ENCODE measurements at regions not wholly inside any gene's neighbourhood (a gene's known extent, or its start where the extent isn't known, plus 50 kb on each side); places are given as distances from the start of the nearest gene placed in this dataset.

- no peak for TF ChIP-seq CTCF (IDR thresholded peaks at IDR 0.05; ENCODE audit: low read depth, low read length, missing control alignments)
- in situ Hi-C loops (cut with HindIII; ENCODE audit: low sequenced_read_pairs), result no loop called here
- H3K4me3 ChIP-seq (ENCODE audit: low read depth, low read length), result no peak overlapping the region
- DNase-seq (ENCODE audit: low read depth), result no peak
Observed at GRCh38 chr15:77719450-77719849, 86.7 kb upstream of the LINGO1 start.

GRCh38 chr15:77717333-77717990 is 84.8 kb upstream of the LINGO1 start:
- in situ Hi-C loops (cut with HindIII; ENCODE audit: low sequenced_read_pairs), result no loop called here
- TF ChIP-seq CTCF (IDR thresholded peaks at IDR 0.05; ENCODE audit: low read depth, low read length, missing control alignments), result no peak
- no peak for DNase-seq (ENCODE audit: low read depth)
- H3K4me3 ChIP-seq (ENCODE audit: low read depth, low read length), result no peak overlapping the region

GRCh38 chr15:77716632-77717332 is 84.1 kb upstream of the LINGO1 start:
- in situ Hi-C loops (cut with HindIII; ENCODE audit: low sequenced_read_pairs), result no loop called here
- DNase-seq (ENCODE audit: low read depth), result no peak
- no peak for TF ChIP-seq CTCF (IDR thresholded peaks at IDR 0.05; ENCODE audit: low read depth, low read length, missing control alignments)
- no peak overlapping the region for H3K4me3 ChIP-seq (ENCODE audit: low read depth, low read length)

GRCh38 chr15:77715860-77716259 is 83.1 kb upstream of the LINGO1 start:
- H3K4me3 ChIP-seq (ENCODE audit: low read depth, low read length), result no peak overlapping the region
- no peak for DNase-seq (ENCODE audit: low read depth)
- no peak for TF ChIP-seq CTCF (IDR thresholded peaks at IDR 0.05; ENCODE audit: low read depth, low read length, missing control alignments)
- in situ Hi-C loops (cut with HindIII; ENCODE audit: low sequenced_read_pairs), result no loop called here

GRCh38 chr15:77715051-77715450 is 82.3 kb upstream of the LINGO1 start:
- no peak overlapping the region for H3K4me3 ChIP-seq (ENCODE audit: low read depth, low read length)
- in situ Hi-C loops (cut with HindIII; ENCODE audit: low sequenced_read_pairs), result no loop called here
- TF ChIP-seq CTCF (IDR thresholded peaks at IDR 0.05; ENCODE audit: low read depth, low read length, missing control alignments), result no peak
- DNase-seq (ENCODE audit: low read depth), result no peak

- in situ Hi-C loops (cut with HindIII; ENCODE audit: low sequenced_read_pairs), result no loop called here
- no peak for DNase-seq (ENCODE audit: low read depth)
- H3K4me3 ChIP-seq (ENCODE audit: low read depth, low read length), result no peak overlapping the region
- TF ChIP-seq CTCF (IDR thresholded peaks at IDR 0.05; ENCODE audit: low read depth, low read length, missing control alignments), result no peak
Observed at GRCh38 chr15:77714555-77714954, 81.8 kb upstream of the LINGO1 start.

All from astrocyte of the cerebellum (primary cell).